ENCODE measurements at regions not wholly inside any gene's neighbourhood (a gene's known extent, or its start where the extent isn't known, plus 50 kb on each side); places are given as distances from the start of the nearest gene placed in this dataset.

- H3K9me3 Mint-ChIP-seq = no peaks in the 10 kb centered on the region
- no peaks in the 10 kb centered on the region for H3K4me1 Mint-ChIP-seq
- peaks cover 47% of the 10 kb centered on the region for H3K27me3 Mint-ChIP-seq (ENCODE audit: low read depth)
- H3K4me3 Mint-ChIP-seq = no peak overlapping the region
- no peak for DNase-seq (ENCODE audit: low spot score in 2 of 2, unreplicated experiment in 2 of 2)
- TF ChIP-seq CTCF (IDR thresholded peaks at IDR 0.05; ENCODE audit: unreplicated experiment) = no peak
- H3K27ac Mint-ChIP-seq = no peak overlapping the region
- no peaks in the 10 kb centered on the region for H3K36me3 Mint-ChIP-seq
These were observed 307.7 kb upstream of the ADAMTS16 start for GRCh38 chr5:4832471-4832870.

GRCh38 chr5:4833104-4833738 lies 306.9 kb upstream of the ADAMTS16 start:
- Mint-ChIP-seq H3K36me3 (no peaks in the 10 kb centered on the region), H3K4me1 (no peaks in the 10 kb centered on the region), H3K27me3 (ENCODE audit: low read depth) (peaks cover 41% of the 10 kb centered on the region), H3K9me3 (no peaks in the 10 kb centered on the region), H3K27ac (no peak overlapping the region), H3K4me3 (no peak overlapping the region)
- TF ChIP-seq CTCF (IDR thresholded peaks at IDR 0.05; ENCODE audit: unreplicated experiment) = no peak
- DNase-seq (ENCODE audit: low spot score in 2 of 2, unreplicated experiment in 2 of 2) = no peak

- H3K9me3 Mint-ChIP-seq = peaks cover 15% of the 10 kb centered on the region
- no peak overlapping the region for H3K27ac Mint-ChIP-seq
- no peaks in the 10 kb centered on the region for H3K36me3 Mint-ChIP-seq
These were observed 302.6 kb upstream of the ADAMTS16 start for GRCh38 chr5:4837489-4838058.

GRCh38 chr5:4845221-4845620 lies 294.9 kb upstream of the ADAMTS16 start:
- Mint-ChIP-seq H3K36me3 (no peaks in the 10 kb centered on the region), H3K27ac (no peak overlapping the region), H3K4me1 (peaks cover 3% of the 10 kb centered on the region), H3K4me3 (no peak overlapping the region), H3K9me3 (peaks cover 20% of the 10 kb centered on the region), H3K27me3 (ENCODE audit: low read depth) (peaks cover 22% of the 10 kb centered on the region)
- no peak for DNase-seq (ENCODE audit: low spot score in 2 of 2, unreplicated experiment in 2 of 2)
- TF ChIP-seq CTCF (IDR thresholded peaks at IDR 0.05; ENCODE audit: unreplicated experiment) = no peak

More at GRCh38 chr5:4837489-4838058, 302.6 kb upstream of the ADAMTS16 start:
- Mint-ChIP-seq H3K4me1 (no peaks in the 10 kb centered on the region), H3K27me3 (ENCODE audit: low read depth) (peaks cover 19% of the 10 kb centered on the region), H3K4me3 (no peak overlapping the region)
- DNase-seq (ENCODE audit: low spot score in 2 of 2, unreplicated experiment in 2 of 2) = no peak
- TF ChIP-seq CTCF (IDR thresholded peaks at IDR 0.05; ENCODE audit: unreplicated experiment) = no peak

- no peak for DNase-seq (ENCODE audit: low spot score in 2 of 2, unreplicated experiment in 2 of 2)
- Mint-ChIP-seq H3K27ac (no peak overlapping the region), H3K9me3 (peaks cover 18% of the 10 kb centered on the region), H3K27me3 (ENCODE audit: low read depth) (peaks cover 24% of the 10 kb centered on the region), H3K4me1 (peaks cover 3% of the 10 kb centered on the region), H3K4me3 (no peak overlapping the region), H3K36me3 (no peaks in the 10 kb centered on the region)
- no peak for TF ChIP-seq CTCF (IDR thresholded peaks at IDR 0.05; ENCODE audit: unreplicated experiment)
These were observed 292.4 kb upstream of the ADAMTS16 start for GRCh38 chr5:4847766-4848165.
